Immature natural killer cell (primary cell): ENCODE measurements at regions not wholly inside any gene's neighbourhood (a gene's known extent, or its start where the extent isn't known, plus 50 kb on each side); places are given as distances from the start of the nearest gene placed in this dataset.

Source experiments
- DNase-seq, 3 donors: peaks; one replicate each; pipeline ENCODE4 v3.0.0; 2022; ENCODE audit warnings: mixed read lengths in 1 of 3
- H3K27ac Mint-ChIP-seq, 6 donors: one replicate each; pipeline ENCODE4 v1.8.0; 2020; ENCODE audit warnings: mixed read lengths in 6 of 6, mild to moderate bottlenecking in 5 of 6, inconsistent platforms in 4 of 6, moderate library complexity in 3 of 6
- H3K27me3 Mint-ChIP-seq, 3 donors: one replicate each; pipeline ENCODE4 v1.8.0; 2020 to 2021; ENCODE audit warnings: low read depth in 3 of 3, mild to moderate bottlenecking in 3 of 3, mixed read lengths in 3 of 3, moderate library complexity in 3 of 3, inconsistent platforms in 1 of 3
- H3K36me3 Mint-ChIP-seq, 3 donors: one replicate each; pipeline ENCODE4 v1.8.0; 2020; ENCODE audit warnings: mixed read lengths in 3 of 3, inconsistent platforms in 2 of 3, mild to moderate bottlenecking in 2 of 3
- H3K4me1 Mint-ChIP-seq, 2 donors: one replicate each; pipeline ENCODE4 v1.8.0; 2020; ENCODE audit warnings: inconsistent platforms in 2 of 2, mild to moderate bottlenecking in 2 of 2, mixed read lengths in 2 of 2, moderate library complexity in 1 of 2
- H3K4me3 Mint-ChIP-seq, 5 donors: one replicate each; pipeline ENCODE4 v1.8.0; 2020; ENCODE audit warnings: mild to moderate bottlenecking in 5 of 5, mixed read lengths in 5 of 5, inconsistent platforms in 3 of 5, moderate library complexity in 3 of 5
- H3K9me3 Mint-ChIP-seq, 6 donors: one replicate each; pipeline ENCODE4 v1.8.0; 2020; ENCODE audit warnings: mild to moderate bottlenecking in 6 of 6, mixed read lengths in 6 of 6, inconsistent platforms in 4 of 6, moderate library complexity in 3 of 6

DNA sequence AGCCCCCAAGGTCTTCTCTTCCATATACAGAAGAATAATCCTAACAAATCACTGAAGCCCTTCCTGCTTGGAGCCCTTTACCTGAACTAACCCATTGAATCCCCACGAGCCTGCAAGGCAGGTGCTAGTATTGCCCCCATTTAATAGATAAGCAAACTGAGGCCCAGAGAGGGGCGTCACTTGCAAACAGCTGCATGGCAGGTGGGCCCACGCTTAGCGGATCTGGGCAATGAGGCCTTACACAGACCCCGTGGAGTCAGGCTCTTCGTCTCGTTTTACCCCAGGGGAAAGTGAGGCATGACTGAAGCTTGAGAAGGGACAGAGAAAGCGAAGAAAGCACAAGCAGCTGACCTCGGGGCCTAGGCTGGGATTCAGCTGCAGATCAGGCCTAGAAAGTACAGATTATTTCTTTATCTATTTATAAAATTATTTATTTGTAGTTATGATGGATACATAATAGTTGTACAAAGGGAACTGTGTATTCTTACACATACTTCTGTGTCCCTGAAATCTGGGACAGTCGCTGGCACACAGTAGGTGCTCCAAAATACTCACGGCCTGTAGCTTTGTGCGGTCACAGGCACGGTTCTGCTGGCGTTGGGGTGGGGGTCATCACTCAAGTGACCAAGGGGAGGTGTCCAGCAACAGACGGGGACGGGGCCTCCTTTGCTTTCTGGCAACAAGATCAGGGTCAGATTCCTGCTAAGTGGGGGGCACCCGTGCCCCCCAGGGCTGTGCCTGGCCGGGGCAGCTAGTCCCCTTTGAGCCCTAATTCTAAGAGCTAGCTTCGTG is 223.2 kb upstream of the GSE1 start:
- H3K9me3 Mint-ChIP-seq, result no peaks in the 10 kb centered on the region
- peaks cover 0 to 6% (median 2%) of the 10 kb centered on the region in 3 donors for H3K27me3 Mint-ChIP-seq
- H3K4me1 Mint-ChIP-seq, result no peaks in the 10 kb centered on the region
- H3K36me3 Mint-ChIP-seq, result peaks cover 0 to 4% (median 0%) of the 10 kb centered on the region in 3 donors
- no peak overlapping the region for H3K27ac Mint-ChIP-seq
- H3K4me3 Mint-ChIP-seq, result no peak overlapping the region
- DNase-seq, result no peak

DNA sequence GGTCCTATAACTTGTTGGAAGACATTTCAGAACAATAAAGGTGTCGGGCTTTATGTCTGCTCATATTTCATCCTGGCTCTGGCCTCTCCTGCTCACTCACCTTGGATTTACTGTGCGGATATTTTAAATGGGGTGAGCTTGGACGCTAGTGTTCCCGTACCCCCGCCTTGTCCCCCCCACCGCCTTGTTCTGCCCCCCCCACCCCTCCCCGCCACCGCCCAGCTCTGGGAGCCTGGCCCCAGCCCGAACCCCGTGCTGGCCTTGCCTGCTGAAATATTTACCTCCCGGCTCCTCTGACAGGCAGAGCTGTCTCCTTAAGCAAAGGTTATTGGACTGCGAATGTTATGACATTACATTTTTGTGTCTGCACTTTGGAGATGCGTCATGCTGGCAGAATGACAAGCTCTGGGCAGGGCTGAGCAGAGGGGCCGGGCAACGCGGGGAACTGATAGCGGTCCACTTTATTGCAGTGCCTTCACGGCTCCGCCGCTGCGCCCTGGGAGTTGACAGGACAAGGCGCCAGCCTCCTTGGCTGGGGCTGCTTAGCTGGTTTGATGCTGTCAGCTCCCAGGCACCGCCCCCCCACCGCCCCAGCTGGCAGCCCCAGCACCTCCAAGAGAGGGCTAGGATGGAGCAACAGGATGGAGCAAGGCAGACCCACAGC is 222.5 kb upstream of the GSE1 start:
- H3K4me1 Mint-ChIP-seq, result no peaks in the 10 kb centered on the region
- peaks cover 0 to 6% (median 2%) of the 10 kb centered on the region in 3 donors for H3K27me3 Mint-ChIP-seq
- no peak for DNase-seq

GRCh38 chr16:85391175-85391707 is 221.9 kb upstream of the GSE1 start:
- no peaks in the 10 kb centered on the region for H3K4me1 Mint-ChIP-seq
- H3K4me3 Mint-ChIP-seq, result no peak overlapping the region
- peaks cover 0 to 4% (median 0%) of the 10 kb centered on the region in 3 donors for H3K36me3 Mint-ChIP-seq
- H3K9me3 Mint-ChIP-seq, result no peaks in the 10 kb centered on the region
- H3K27me3 Mint-ChIP-seq, result peaks cover 0 to 6% (median 2%) of the 10 kb centered on the region in 3 donors
- DNase-seq, result no peak
- H3K27ac Mint-ChIP-seq, result no peak overlapping the region

More for the DNA sequence above, 222.5 kb upstream of the GSE1 start:
- no peak overlapping the region for H3K4me3 Mint-ChIP-seq
- no peaks in the 10 kb centered on the region for H3K9me3 Mint-ChIP-seq
- H3K36me3 Mint-ChIP-seq, result peaks cover 0 to 4% (median 0%) of the 10 kb centered on the region in 3 donors
- no peak overlapping the region for H3K27ac Mint-ChIP-seq

- no peak overlapping the region for H3K27ac Mint-ChIP-seq
- DNase-seq, result no peak
- H3K36me3 Mint-ChIP-seq, result peaks cover 0 to 4% (median 0%) of the 10 kb centered on the region in 3 donors
- peaks cover 2 to 6% (median 2%) of the 10 kb centered on the region in 3 donors for H3K27me3 Mint-ChIP-seq
- no peaks in the 10 kb centered on the region for H3K9me3 Mint-ChIP-seq
- H3K4me3 Mint-ChIP-seq, result no peak overlapping the region
- no peaks in the 10 kb centered on the region for H3K4me1 Mint-ChIP-seq
These were observed 221.1 kb upstream of the GSE1 start for GRCh38 chr16:85391769-85392583.

DNA sequence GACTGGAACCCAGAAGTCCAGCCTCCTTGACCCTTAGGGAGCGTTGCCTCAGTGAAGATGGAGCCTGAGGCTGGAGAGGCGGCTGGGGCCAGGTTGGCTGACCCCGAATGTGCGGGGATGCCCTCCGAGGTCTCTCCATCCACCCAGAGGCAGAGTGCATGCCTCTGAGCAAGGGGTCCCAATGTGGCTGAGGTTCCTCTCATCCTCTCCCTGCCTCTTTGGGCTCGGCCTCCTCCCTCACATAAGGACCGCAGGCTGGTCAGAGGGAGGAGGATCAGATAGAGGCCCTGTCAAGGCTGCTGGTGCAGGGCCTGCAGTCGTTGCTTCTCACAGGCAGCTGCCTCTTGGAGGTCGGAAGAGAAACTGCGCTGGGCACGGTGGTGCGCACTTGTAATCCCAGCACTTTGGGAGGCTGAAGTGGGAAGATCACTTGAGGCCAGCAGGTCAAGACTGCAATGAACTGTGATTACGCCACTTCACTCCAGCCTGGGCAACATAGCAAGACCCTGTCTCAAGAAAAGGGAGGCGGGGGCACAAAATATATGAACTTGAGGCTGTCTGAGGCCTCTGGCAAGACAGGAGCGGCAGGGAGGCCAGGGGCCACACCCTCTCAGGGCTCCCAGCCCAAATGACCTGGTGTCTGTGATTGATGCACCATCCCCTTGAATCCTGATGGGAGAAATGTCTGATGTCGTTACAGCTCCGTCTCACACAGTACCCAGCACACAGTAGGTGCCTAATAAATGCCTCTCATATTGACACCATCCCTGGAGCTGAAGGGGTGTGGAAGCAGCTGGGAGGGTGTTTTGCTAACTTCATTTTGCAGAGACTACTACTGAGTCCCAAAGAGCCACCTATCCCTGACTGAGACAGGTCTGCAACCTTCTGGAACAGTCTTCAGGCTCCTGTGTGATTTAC is 220.1 kb upstream of the GSE1 start:
- Mint-ChIP-seq H3K4me3 (no peak overlapping the region), H3K36me3 (no peaks in the 10 kb centered on the region), H3K9me3 (no peaks in the 10 kb centered on the region), H3K27me3 (peaks cover 2 to 6% (median 2%) of the 10 kb centered on the region in 3 donors), H3K27ac (no peak overlapping the region), H3K4me1 (no peaks in the 10 kb centered on the region)
- no peak for DNase-seq

DNA sequence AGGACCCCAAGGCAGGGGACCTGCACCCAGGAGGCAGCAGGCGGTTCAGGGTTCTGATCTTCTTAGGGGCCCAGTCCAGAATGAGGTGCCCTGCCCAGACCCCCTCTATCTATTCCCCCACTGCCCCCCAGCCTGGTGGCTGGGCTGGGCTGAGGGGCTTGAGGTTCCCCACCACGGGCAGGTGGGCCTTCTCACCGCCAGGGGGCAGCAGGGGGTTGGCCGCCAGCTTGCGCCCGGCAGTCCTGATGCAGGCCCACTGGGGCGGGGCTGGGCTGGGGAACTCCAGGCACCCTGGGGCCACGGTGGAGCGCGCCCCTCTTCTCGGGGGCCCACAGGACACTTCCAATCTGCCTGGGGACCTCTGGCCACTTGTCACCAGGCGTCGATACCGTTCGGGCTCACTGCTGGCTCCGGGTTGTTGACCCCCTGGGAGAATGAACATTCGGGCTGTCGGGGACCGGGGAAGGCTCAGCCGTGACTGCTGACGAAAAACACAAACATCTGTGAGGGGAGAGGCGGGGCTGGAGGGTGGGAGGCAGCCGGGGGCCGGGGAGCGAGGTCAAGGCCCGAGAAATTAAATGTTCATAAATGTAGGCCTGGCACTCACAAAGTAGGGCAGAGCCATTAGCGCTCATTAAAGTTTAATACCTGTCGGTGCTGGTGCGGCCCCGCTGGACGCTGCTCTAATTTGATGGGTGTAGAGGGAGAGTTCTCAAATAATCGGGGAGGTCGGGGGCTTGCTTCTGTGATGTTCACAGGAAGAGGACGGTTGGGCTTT is 219.3 kb upstream of the GSE1 start:
- Mint-ChIP-seq H3K27ac (no peak overlapping the region), H3K27me3 (peaks cover 2 to 6% (median 2%) of the 10 kb centered on the region in 3 donors), H3K4me1 (no peaks in the 10 kb centered on the region), H3K4me3 (no peak overlapping the region), H3K9me3 (no peaks in the 10 kb centered on the region), H3K36me3 (no peaks in the 10 kb centered on the region)
- peak; percentile 50 to 53 (median 53) for DNase-seq

GRCh38 chr16:85394456-85395206 is 218.5 kb upstream of the GSE1 start:
- Mint-ChIP-seq H3K4me3 (no peak overlapping the region), H3K36me3 (no peaks in the 10 kb centered on the region), H3K27ac (no peak overlapping the region), H3K9me3 (no peaks in the 10 kb centered on the region), H3K27me3 (peaks cover 2 to 3% (median 2%) of the 10 kb centered on the region in 3 donors), H3K4me1 (no peaks in the 10 kb centered on the region)
- DNase-seq, result no peak

DNA sequence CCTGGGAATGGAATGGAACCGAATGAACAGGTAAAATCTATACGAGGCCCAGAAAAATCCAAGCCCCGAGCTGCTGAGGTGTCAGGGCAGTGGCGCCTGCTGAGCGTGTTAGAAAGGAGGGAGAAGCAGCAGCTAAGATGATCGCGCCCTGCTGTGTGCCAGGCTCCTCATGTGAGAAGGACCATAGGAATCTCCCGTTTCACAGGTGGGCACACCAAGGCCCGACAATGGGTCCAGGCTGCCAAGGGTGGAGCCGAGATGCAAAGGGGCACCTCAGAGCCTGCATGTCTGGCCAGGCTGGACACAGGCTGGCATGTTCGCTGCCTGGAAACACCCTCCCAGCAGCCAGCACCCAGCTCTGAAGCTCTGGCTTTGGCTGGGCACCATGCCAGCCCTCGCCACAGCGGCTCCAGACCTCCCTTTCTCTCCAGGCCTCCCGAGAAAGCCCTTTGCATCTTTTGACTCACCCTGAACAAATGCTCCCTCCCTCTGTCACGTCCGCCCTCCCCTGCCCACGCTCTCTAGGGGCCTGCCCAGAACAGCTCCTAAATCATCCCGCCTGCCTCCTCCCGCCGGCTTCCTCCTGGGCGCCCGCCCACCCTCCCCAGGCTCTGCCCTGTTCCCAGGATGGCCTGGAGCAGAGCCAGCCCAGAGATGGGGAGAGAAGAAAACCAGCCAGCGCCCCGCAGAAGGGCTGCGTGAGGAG is 217.8 kb upstream of the GSE1 start:
- Mint-ChIP-seq H3K27me3 (peaks cover 2 to 3% (median 2%) of the 10 kb centered on the region in 3 donors), H3K4me1 (no peaks in the 10 kb centered on the region), H3K9me3 (no peaks in the 10 kb centered on the region), H3K27ac (no peak overlapping the region), H3K4me3 (no peak overlapping the region), H3K36me3 (no peaks in the 10 kb centered on the region)
- DNase-seq, result no peak

- no peaks in the 10 kb centered on the region for H3K9me3 Mint-ChIP-seq
- H3K36me3 Mint-ChIP-seq, result no peaks in the 10 kb centered on the region
- no peak for DNase-seq
- H3K27me3 Mint-ChIP-seq, result peaks cover 2 to 3% (median 2%) of the 10 kb centered on the region in 3 donors
- H3K27ac Mint-ChIP-seq, result no peak overlapping the region
- H3K4me3 Mint-ChIP-seq, result no peak overlapping the region
- H3K4me1 Mint-ChIP-seq, result no peaks in the 10 kb centered on the region
These were observed 216.9 kb upstream of the GSE1 start for GRCh38 chr16:85395913-85396878.

- peaks cover 1 to 2% (median 2%) of the 10 kb centered on the region in 3 donors for H3K27me3 Mint-ChIP-seq
- no peak for DNase-seq
- no peak overlapping the region for H3K27ac Mint-ChIP-seq
- H3K9me3 Mint-ChIP-seq, result no peaks in the 10 kb centered on the region
- no peak overlapping the region for H3K4me3 Mint-ChIP-seq
- H3K4me1 Mint-ChIP-seq, result no peaks in the 10 kb centered on the region
- H3K36me3 Mint-ChIP-seq, result no peaks in the 10 kb centered on the region
These were observed 215.9 kb upstream of the GSE1 start for GRCh38 chr16:85396879-85397871.
